Activated naive CD8-positive, alpha-beta T cell treated with anti-CD3 and anti-CD28 coated beads, Interleukin-2, amount 10 ng/mL, durations not matched to agents 7 days and 5 days (primary cell): ENCODE measurements at regions not wholly inside any gene's neighbourhood (a gene's known extent, or its start where the extent isn't known, plus 50 kb on each side); places are given as distances from the start of the nearest gene placed in this dataset.
"Not testable (repeated sequence)": the region's sequence is repeated elsewhere in the genome, so short reads cannot be mapped to it uniquely, and the experiment has no call there.

Experiments
- ATAC-seq: fragments of 150-1000 bp; cut with Tn5 transposase; one replicate; pipeline ENCODE4 v1.10.0; 2021; ENCODE audit warnings: low read depth, moderate library complexity
- POLR2A ChIA-PET: fragments of 350-600 bp; sonication (Branson Sonifier 250); formaldehyde crosslinking; loops from one replicate; lab custom pipeline; 2021; ENCODE audit warnings: antibody characterized with exemption; lab: Charles Lee
- DNase-seq: peaks from one replicate; pipeline ENCODE4 v3.0.0; 2021
- H3K27ac Mint-ChIP-seq: one replicate; pipeline ENCODE4 v1.8.0; 2022; ENCODE audit warnings: mild to moderate bottlenecking, mixed read lengths
- H3K27me3 Mint-ChIP-seq: one replicate; pipeline ENCODE4 v1.8.0; 2022; ENCODE audit warnings: mild to moderate bottlenecking, moderate library complexity, mixed read lengths
- H3K36me3 Mint-ChIP-seq: one replicate; pipeline ENCODE4 v1.8.0; 2021; ENCODE audit warnings: mild to moderate bottlenecking, mixed read lengths
- H3K4me1 Mint-ChIP-seq: one replicate; pipeline ENCODE4 v1.8.0; 2021; ENCODE audit warnings: mixed read lengths
- H3K4me3 Mint-ChIP-seq: one replicate; pipeline ENCODE4 v1.8.0; 2022; ENCODE audit warnings: mild to moderate bottlenecking, moderate library complexity, mixed read lengths
- H3K9me3 Mint-ChIP-seq: one replicate; pipeline ENCODE4 v1.8.0; 2021; ENCODE audit warnings: mixed read lengths

GRCh38 chr6:168796106-168796505 is 355.1 kb downstream of the SMOC2 start:
- ATAC-seq (no peak), DNase-seq (no peak)
- H3K4me3 Mint-ChIP-seq: no peak overlapping the region
- no peak overlapping the region for H3K27ac Mint-ChIP-seq
- H3K9me3 Mint-ChIP-seq: no peaks in the 10 kb centered on the region
- no peaks in the 10 kb centered on the region for H3K27me3 Mint-ChIP-seq
- POLR2A ChIA-PET: no interaction called here
- no peaks in the 10 kb centered on the region for H3K4me1 Mint-ChIP-seq
- no peaks in the 10 kb centered on the region for H3K36me3 Mint-ChIP-seq

- DNase-seq, POLR2A ChIA-PET, H3K27ac Mint-ChIP-seq, H3K4me3 Mint-ChIP-seq, H3K36me3 Mint-ChIP-seq, H3K9me3 Mint-ChIP-seq, H3K4me1 Mint-ChIP-seq, ATAC-seq, H3K27me3 Mint-ChIP-seq: not testable (repeated sequence)
Measured at GRCh38 chr6:168795611-168796010, 354.6 kb downstream of the SMOC2 start.

- DNase-seq (no peak), ATAC-seq (no peak)
- Mint-ChIP-seq H3K4me3 (no peak overlapping the region), H3K9me3 (no peaks in the 10 kb centered on the region), H3K27me3 (no peaks in the 10 kb centered on the region), H3K4me1 (no peaks in the 10 kb centered on the region), H3K36me3 (no peaks in the 10 kb centered on the region), H3K27ac (no peak overlapping the region)
- POLR2A ChIA-PET: no interaction called here
Measured at GRCh38 chr6:168794491-168794890, 353.5 kb downstream of the SMOC2 start.

- no peaks in the 10 kb centered on the region for H3K4me1 Mint-ChIP-seq
- no peak overlapping the region for H3K4me3 Mint-ChIP-seq
- POLR2A ChIA-PET: no interaction called here
- no peaks in the 10 kb centered on the region for H3K9me3 Mint-ChIP-seq
- no peak for DNase-seq
- no peak overlapping the region for H3K27ac Mint-ChIP-seq
- no peaks in the 10 kb centered on the region for H3K36me3 Mint-ChIP-seq
- ATAC-seq: no peak
- H3K27me3 Mint-ChIP-seq: no peaks in the 10 kb centered on the region
Measured at GRCh38 chr6:168793649-168794048, 352.7 kb downstream of the SMOC2 start.

- DNase-seq (no peak), ATAC-seq (no peak)
- H3K27ac Mint-ChIP-seq: no peak overlapping the region
- no peaks in the 10 kb centered on the region for H3K36me3 Mint-ChIP-seq
- no peak overlapping the region for H3K4me3 Mint-ChIP-seq
- H3K4me1 Mint-ChIP-seq: no peaks in the 10 kb centered on the region
- POLR2A ChIA-PET: no interaction called here
- H3K9me3 Mint-ChIP-seq: no peaks in the 10 kb centered on the region
- H3K27me3 Mint-ChIP-seq: no peaks in the 10 kb centered on the region
Measured at GRCh38 chr6:168791917-168792316, 350.9 kb downstream of the SMOC2 start.

- Mint-ChIP-seq H3K27ac (no peak overlapping the region), H3K27me3 (peaks cover 2% of the 10 kb centered on the region), H3K9me3 (no peaks in the 10 kb centered on the region), H3K4me1 (no peaks in the 10 kb centered on the region), H3K36me3 (no peaks in the 10 kb centered on the region), H3K4me3 (no peak overlapping the region)
- POLR2A ChIA-PET: no interaction called here
- ATAC-seq (no peak), DNase-seq (no peak)
Measured at GRCh38 chr6:168789699-168790098, 348.7 kb downstream of the SMOC2 start.

- no peaks in the 10 kb centered on the region for H3K36me3 Mint-ChIP-seq
- ATAC-seq (no peak), DNase-seq (no peak)
- no peaks in the 10 kb centered on the region for H3K9me3 Mint-ChIP-seq
- POLR2A ChIA-PET: no interaction called here
- H3K4me3 Mint-ChIP-seq: no peak overlapping the region
- H3K27ac Mint-ChIP-seq: no peak overlapping the region
- H3K4me1 Mint-ChIP-seq: no peaks in the 10 kb centered on the region
- H3K27me3 Mint-ChIP-seq: peaks cover 2% of the 10 kb centered on the region
Measured at GRCh38 chr6:168785720-168786511, 344.9 kb downstream of the SMOC2 start.

GRCh38 chr6:168784426-168784825 is 343.4 kb downstream of the SMOC2 start:
- Mint-ChIP-seq H3K27ac (no peak overlapping the region), H3K36me3 (no peaks in the 10 kb centered on the region), H3K27me3 (peaks cover 2% of the 10 kb centered on the region), H3K4me1 (no peaks in the 10 kb centered on the region), H3K9me3 (no peaks in the 10 kb centered on the region), H3K4me3 (no peak overlapping the region)
- DNase-seq: no peak
- no peak for ATAC-seq
- POLR2A ChIA-PET: no interaction called here

GRCh38 chr6:168783720-168784119 is 342.7 kb downstream of the SMOC2 start:
- Mint-ChIP-seq H3K4me1 (no peaks in the 10 kb centered on the region), H3K4me3 (no peak overlapping the region), H3K9me3 (no peaks in the 10 kb centered on the region), H3K36me3 (no peaks in the 10 kb centered on the region), H3K27me3 (peaks cover 2% of the 10 kb centered on the region), H3K27ac (no peak overlapping the region)
- no peak for ATAC-seq
- DNase-seq: no peak
- POLR2A ChIA-PET: no interaction called here

- POLR2A ChIA-PET: no interaction called here
- H3K9me3 Mint-ChIP-seq: no peaks in the 10 kb centered on the region
Measured at GRCh38 chr6:168782187-168782751, 341.3 kb downstream of the SMOC2 start.

GRCh38 chr6:168778201-168778600 is 337.2 kb downstream of the SMOC2 start:
- Mint-ChIP-seq H3K27ac (no peak overlapping the region), H3K27me3 (no peaks in the 10 kb centered on the region), H3K4me3 (no peak overlapping the region), H3K36me3 (no peaks in the 10 kb centered on the region), H3K4me1 (no peaks in the 10 kb centered on the region), H3K9me3 (peaks cover 3% of the 10 kb centered on the region)
- DNase-seq: no peak
- POLR2A ChIA-PET: no interaction called here
- ATAC-seq: no peak

More at GRCh38 chr6:168782187-168782751, 341.3 kb downstream of the SMOC2 start:
- no peak overlapping the region for H3K4me3 Mint-ChIP-seq
- H3K27me3 Mint-ChIP-seq: peaks cover 2% of the 10 kb centered on the region
- no peak overlapping the region for H3K27ac Mint-ChIP-seq
- no peak for DNase-seq
- ATAC-seq: no peak
- H3K4me1 Mint-ChIP-seq: no peaks in the 10 kb centered on the region
- H3K36me3 Mint-ChIP-seq: no peaks in the 10 kb centered on the region

GRCh38 chr6:168774381-168774780 is 333.4 kb downstream of the SMOC2 start:
- Mint-ChIP-seq H3K4me1 (no peaks in the 10 kb centered on the region), H3K27ac (no peak overlapping the region), H3K9me3 (peaks cover 3% of the 10 kb centered on the region), H3K36me3 (no peaks in the 10 kb centered on the region), H3K27me3 (no peaks in the 10 kb centered on the region), H3K4me3 (no peak overlapping the region)
- POLR2A ChIA-PET: no interaction called here
- ATAC-seq (no peak), DNase-seq (no peak)

GRCh38 chr6:168773788-168774187 is 332.8 kb downstream of the SMOC2 start:
- POLR2A ChIA-PET: no interaction called here
- Mint-ChIP-seq H3K27ac (no peak overlapping the region), H3K4me1 (no peaks in the 10 kb centered on the region), H3K27me3 (no peaks in the 10 kb centered on the region), H3K36me3 (no peaks in the 10 kb centered on the region), H3K4me3 (no peak overlapping the region), H3K9me3 (peaks cover 5% of the 10 kb centered on the region)
- ATAC-seq: no peak
- no peak for DNase-seq

GRCh38 chr6:168765752-168766151 is 324.8 kb downstream of the SMOC2 start:
- no peak overlapping the region for H3K27ac Mint-ChIP-seq
- DNase-seq: no peak
- no peak overlapping the region for H3K4me3 Mint-ChIP-seq
- H3K27me3 Mint-ChIP-seq: no peaks in the 10 kb centered on the region
- H3K4me1 Mint-ChIP-seq: no peaks in the 10 kb centered on the region
- no peak for ATAC-seq
- POLR2A ChIA-PET: no interaction called here
- no peaks in the 10 kb centered on the region for H3K36me3 Mint-ChIP-seq
- peaks cover 2% of the 10 kb centered on the region for H3K9me3 Mint-ChIP-seq
